LNCAP (cell line): ENCODE measurements at regions not wholly inside any gene's neighbourhood (a gene's known extent, or its start where the extent isn't known, plus 50 kb on each side); places are given as distances from the start of the nearest gene placed in this dataset.

Experiments
- CTCF ChIP-seq: fragments of 450-650 bp; IDR thresholded peaks from 2 replicates; pipeline ENCODE4 v1.5.1; 2017; ENCODE audit warnings: mild to moderate bottlenecking

- no peak for TF ChIP-seq CTCF
Measured at GRCh38 chrX:39945709-39946108, 152.0 kb downstream of the BCOR start.

GRCh38 chrX:39946822-39947221 is 150.9 kb downstream of the BCOR start:
- TF ChIP-seq CTCF, result no peak

GRCh38 chrX:39948582-39948981 is 149.2 kb downstream of the BCOR start:
- TF ChIP-seq CTCF, result no peak

GRCh38 chrX:39950018-39950688 is 147.6 kb downstream of the BCOR start:
- TF ChIP-seq CTCF, result no peak

- no peak for TF ChIP-seq CTCF
Measured at GRCh38 chrX:39952989-39953388, 144.8 kb downstream of the BCOR start.

- no peak for TF ChIP-seq CTCF
Measured at GRCh38 chrX:39953879-39954278, 143.9 kb downstream of the BCOR start.

- no peak for TF ChIP-seq CTCF
Measured at GRCh38 chrX:39954851-39955250, 142.9 kb downstream of the BCOR start.

GRCh38 chrX:39955625-39956024 is 142.1 kb downstream of the BCOR start:
- TF ChIP-seq CTCF, result no peak
